ENCODE measurements at regions not wholly inside any gene's neighbourhood (a gene's known extent, or its start where the extent isn't known, plus 50 kb on each side); places are given as distances from the start of the nearest gene placed in this dataset.

- ChIA-PET POLR2A (no interaction called here), CTCF (interaction anchor here (1.5 kb wide), 1 partner anchor 34 kb away, joined by 3 read pairs; no protein-coding TSS in a partner anchor)
- no peak for DNase-seq (ENCODE audit: extremely low spot score)
- TF ChIP-seq, protein P1, sequence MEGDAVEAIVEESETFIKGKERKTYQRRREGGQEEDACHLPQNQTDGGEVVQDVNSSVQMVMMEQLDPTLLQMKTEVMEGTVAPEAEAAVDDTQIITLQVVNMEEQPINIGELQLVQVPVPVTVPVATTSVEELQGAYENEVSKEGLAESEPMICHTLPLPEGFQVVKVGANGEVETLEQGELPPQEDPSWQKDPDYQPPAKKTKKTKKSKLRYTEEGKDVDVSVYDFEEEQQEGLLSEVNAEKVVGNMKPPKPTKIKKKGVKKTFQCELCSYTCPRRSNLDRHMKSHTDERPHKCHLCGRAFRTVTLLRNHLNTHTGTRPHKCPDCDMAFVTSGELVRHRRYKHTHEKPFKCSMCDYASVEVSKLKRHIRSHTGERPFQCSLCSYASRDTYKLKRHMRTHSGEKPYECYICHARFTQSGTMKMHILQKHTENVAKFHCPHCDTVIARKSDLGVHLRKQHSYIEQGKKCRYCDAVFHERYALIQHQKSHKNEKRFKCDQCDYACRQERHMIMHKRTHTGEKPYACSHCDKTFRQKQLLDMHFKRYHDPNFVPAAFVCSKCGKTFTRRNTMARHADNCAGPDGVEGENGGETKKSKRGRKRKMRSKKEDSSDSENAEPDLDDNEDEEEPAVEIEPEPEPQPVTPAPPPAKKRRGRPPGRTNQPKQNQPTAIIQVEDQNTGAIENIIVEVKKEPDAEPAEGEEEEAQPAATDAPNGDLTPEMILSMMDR (IDR thresholded peaks at IDR 0.05; ENCODE audit: control extremely low read depth, extremely low read depth, low read depth, missing control alignments), result no peak
Observed at GRCh38 chr16:25512041-25512440, 179.7 kb upstream of the HS3ST4 start.

DNA sequence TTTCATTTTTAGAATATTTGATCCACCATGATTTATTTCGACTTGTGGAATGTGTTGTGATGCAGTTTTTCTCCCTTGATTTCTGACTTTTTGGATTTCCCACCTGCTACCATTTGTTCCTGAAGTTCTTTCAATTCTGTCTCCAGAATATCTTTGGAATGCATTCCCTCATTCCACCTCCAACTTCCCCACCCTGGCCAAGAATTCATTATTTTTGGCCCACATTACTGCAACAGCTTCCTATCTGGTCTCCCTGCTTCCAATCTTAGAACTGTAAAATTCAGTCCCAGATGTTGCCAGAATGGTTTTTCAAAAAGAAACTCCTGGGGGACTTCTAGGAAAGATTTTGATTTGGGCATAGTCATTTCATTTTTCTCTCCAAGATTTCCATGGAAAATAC, 182.3 kb upstream of the HS3ST4 start:
- TF ChIP-seq, protein P1 (IDR thresholded peaks at IDR 0.05; ENCODE audit: control extremely low read depth, extremely low read depth, low read depth, missing control alignments), result no peak
- POLR2A ChIA-PET, result no interaction called here
- CTCF ChIA-PET, result no interaction called here
- DNase-seq (ENCODE audit: extremely low spot score), result no peak

DNA sequence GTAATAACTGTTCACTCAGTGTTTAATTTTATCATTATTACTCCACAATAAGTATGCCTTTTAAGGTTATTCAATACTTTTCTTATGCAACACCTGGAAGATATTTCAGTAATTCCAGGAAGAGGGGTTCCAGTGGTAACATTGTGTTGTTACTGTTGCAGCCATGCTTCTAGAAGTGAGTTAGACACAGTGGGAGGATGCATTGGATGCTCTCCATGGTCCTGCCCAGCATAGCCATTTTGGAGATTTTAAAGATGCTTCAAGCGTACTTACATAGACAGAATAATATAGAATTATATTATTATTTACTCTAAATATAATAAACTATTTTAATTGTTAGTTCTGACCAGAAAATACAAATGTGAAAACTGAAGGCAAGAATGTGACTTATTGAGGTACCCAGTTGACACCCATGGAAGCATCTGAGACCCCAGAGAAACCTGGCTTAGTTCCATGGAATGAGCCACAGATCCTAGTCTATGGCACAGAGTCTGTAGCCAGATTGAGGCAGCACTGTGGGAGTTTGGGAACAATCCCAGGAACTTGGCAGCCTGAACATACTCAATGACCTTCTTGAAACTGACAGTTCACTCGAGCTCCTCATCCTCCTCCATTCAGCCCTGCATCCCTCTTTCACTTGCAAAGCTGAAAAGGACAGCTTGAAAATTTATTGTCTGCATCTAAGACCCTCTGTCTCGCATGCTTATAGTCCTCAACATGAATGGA, 190.1 kb upstream of the HS3ST4 start:
- DNase-seq (ENCODE audit: extremely low spot score), result no peak
- ChIA-PET CTCF (no interaction called here), POLR2A (no interaction called here)
- TF ChIP-seq, protein P1 (IDR thresholded peaks at IDR 0.05; ENCODE audit: control extremely low read depth, extremely low read depth, low read depth, missing control alignments), result no peak

GRCh38 chr16:25494292-25494691, 197.5 kb upstream of the HS3ST4 start:
- ChIA-PET POLR2A (no interaction called here), CTCF (no interaction called here)
- DNase-seq (ENCODE audit: extremely low spot score), result no peak
- TF ChIP-seq, protein P1 (IDR thresholded peaks at IDR 0.05; ENCODE audit: control extremely low read depth, extremely low read depth, low read depth, missing control alignments), result no peak

- ChIA-PET CTCF (no interaction called here), POLR2A (no interaction called here)
- TF ChIP-seq, protein P1 (IDR thresholded peaks at IDR 0.05; ENCODE audit: control extremely low read depth, extremely low read depth, low read depth, missing control alignments), result no peak
- DNase-seq (ENCODE audit: extremely low spot score), result no peak
Observed at GRCh38 chr16:25493136-25493811, 198.5 kb upstream of the HS3ST4 start.

GRCh38 chr16:25488435-25488834, 203.3 kb upstream of the HS3ST4 start:
- POLR2A ChIA-PET, result no interaction called here
- no peak for DNase-seq (ENCODE audit: extremely low spot score)
- TF ChIP-seq, protein P1 (IDR thresholded peaks at IDR 0.05; ENCODE audit: control extremely low read depth, extremely low read depth, low read depth, missing control alignments), result no peak
- CTCF ChIA-PET, result no interaction called here
